ENCODE measurements at regions not wholly inside any gene's neighbourhood (a gene's known extent, or its start where the extent isn't known, plus 50 kb on each side); places are given as distances from the start of the nearest gene placed in this dataset.

DNA sequence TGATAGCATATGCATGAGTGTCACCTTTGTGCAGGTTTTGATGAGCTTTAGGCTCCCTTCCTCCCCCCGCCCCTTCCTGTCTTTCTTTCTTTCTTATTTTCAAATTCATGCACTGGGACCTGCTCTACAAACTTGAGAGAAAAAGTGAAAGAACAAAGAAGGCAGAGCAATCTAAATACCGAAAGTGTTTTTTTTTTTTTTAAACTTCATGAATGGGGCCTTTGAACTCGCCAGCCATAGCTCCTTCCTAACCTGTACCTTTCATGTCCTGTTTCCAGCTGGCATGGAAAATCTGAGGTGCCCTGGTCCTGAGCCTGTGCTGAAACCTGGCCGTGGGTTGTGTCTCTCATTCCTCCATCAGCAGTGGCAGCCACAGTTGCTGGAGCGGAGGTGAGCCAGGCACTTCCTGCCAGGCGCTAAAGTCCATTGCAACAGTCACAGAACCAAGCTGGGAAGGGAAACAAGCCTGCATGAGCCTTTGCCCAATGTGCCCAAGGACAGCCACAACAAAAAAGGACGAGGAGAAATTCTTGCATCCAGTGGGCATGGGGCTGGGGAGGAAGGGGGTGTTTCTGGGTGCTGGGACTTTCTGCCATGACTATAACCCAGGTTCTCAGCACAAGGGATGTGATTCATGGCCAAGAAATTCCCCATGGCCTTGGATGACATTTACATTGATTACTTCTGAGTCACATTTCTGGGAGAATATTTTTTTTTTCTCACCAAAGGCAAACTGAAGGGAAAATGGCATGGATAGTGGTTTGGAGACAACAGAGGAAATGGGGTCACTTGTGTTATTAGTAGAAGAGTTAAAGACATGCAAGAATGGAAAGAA is 102.7 kb downstream of the TMEM30B start:
- Histone ChIP-seq H3K9me3 (peaks cover 0 to 4% (median 0%) of the 10 kb centered on the region in 8 donors), H3K4me3 (no peak overlapping the region), H3K36me3 (no peaks in the 10 kb centered on the region), H3K27ac (no peak overlapping the region), H3K27me3 (replicated peaks in 1 of 7) (peaks cover 0 to 25% (median 0%) of the 10 kb centered on the region in 7 donors), H3K4me1 (no peaks in the 10 kb centered on the region)
- TF ChIP-seq CTCF (IDR thresholded peaks at IDR 0.05 in 8 of 11, conservative IDR thresholded peaks at IDR 0.05 in 3 of 11), result no peak
- TF ChIP-seq POLR2AphosphoS5 (IDR thresholded peaks at IDR 0.05), result no peak
- TF ChIP-seq POLR2A (IDR thresholded peaks at IDR 0.05), result no peak
- 58 to 79% (median 70%) methylated on average over 6 to 7 of the region's 7 CpGs for WGBS, 5 donors
- intact Hi-C loops (cut with DNase I; ENCODE audit: low total_unique reads), result no loop called here
- no peak for DNase-seq

- no peak overlapping the region for H3K4me3 ChIP-seq
- H3K36me3 ChIP-seq, result no peaks in the 10 kb centered on the region
- intact Hi-C loops (cut with DNase I; ENCODE audit: low total_unique reads), result no loop called here
- TF ChIP-seq POLR2A (IDR thresholded peaks at IDR 0.05), result no peak
- TF ChIP-seq POLR2AphosphoS5 (IDR thresholded peaks at IDR 0.05), result no peak
- no peak for TF ChIP-seq CTCF (IDR thresholded peaks at IDR 0.05 in 8 of 11, conservative IDR thresholded peaks at IDR 0.05 in 3 of 11)
- DNase-seq, result no peak
- no peaks in the 10 kb centered on the region for H3K4me1 ChIP-seq
- 75 to 85% (median 80%) methylated on average over 14 of the region's 14 CpGs for WGBS, 5 donors
- peaks cover 0 to 12% (median 2%) of the 10 kb centered on the region in 8 donors for H3K9me3 ChIP-seq
- no peak overlapping the region for H3K27ac ChIP-seq
- H3K27me3 ChIP-seq (replicated peaks in 1 of 7), result peaks cover 0 to 25% (median 0%) of the 10 kb centered on the region in 7 donors
Observed at GRCh38 chr14:61177279-61178225, 103.6 kb downstream of the TMEM30B start.

GRCh38 chr14:61176686-61177085 is 104.5 kb downstream of the TMEM30B start:
- Histone ChIP-seq H3K27ac (no peak overlapping the region), H3K4me1 (no peaks in the 10 kb centered on the region), H3K36me3 (no peaks in the 10 kb centered on the region), H3K4me3 (no peak overlapping the region), H3K27me3 (replicated peaks in 1 of 7) (peaks cover 0 to 26% (median 0%) of the 10 kb centered on the region in 7 donors), H3K9me3 (peaks cover 0 to 12% (median 2%) of the 10 kb centered on the region in 8 donors)
- intact Hi-C loops (cut with DNase I; ENCODE audit: low total_unique reads), result no loop called here
- no peak for DNase-seq
- TF ChIP-seq CTCF (IDR thresholded peaks at IDR 0.05 in 8 of 11, conservative IDR thresholded peaks at IDR 0.05 in 3 of 11) (no peak), POLR2AphosphoS5 (IDR thresholded peaks at IDR 0.05) (no peak), POLR2A (IDR thresholded peaks at IDR 0.05) (no peak)
- WGBS, 5 donors, result 52 to 66% (median 61%) methylated on average over 2 of the region's 2 CpGs

Measured in spleen (tissue), 11 donors.